ENCODE measurements at regions not wholly inside any gene's neighbourhood (a gene's known extent, or its start where the extent isn't known, plus 50 kb on each side); places are given as distances from the start of the nearest gene placed in this dataset.

DNA sequence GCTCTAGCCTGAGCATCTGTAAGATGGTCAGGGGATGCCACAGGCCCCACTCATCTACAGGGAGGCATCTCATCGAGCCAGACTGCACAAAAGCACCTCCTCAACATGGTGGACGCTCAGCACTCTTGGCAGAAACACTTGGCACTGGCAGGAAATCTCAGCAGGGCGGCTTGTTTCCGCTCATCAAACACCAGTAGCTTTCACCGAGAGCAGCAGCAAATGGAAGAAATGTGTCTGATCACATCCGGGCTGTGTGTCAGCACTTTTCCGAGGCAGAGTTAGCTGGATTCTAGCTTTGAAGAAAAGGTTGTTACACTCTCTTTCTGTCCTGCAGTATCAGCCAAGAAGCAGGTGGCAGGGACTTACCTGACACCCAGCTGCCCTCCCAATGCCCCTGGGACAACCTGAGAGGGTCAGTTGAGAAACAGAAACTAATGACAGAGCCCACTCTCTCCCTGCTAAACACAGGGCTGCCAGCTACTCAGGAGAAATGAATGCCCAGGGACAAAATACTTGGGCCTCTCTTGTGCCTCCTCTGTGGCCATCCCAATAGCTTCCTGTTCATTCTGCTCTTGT lies 68.9 kb upstream of the FZD7 start:
- Histone ChIP-seq H3K27me3 (ENCODE audit: insufficient read depth, low read length, poor library complexity) (no peaks in the 10 kb centered on the region), H3K79me2 (ENCODE audit: control insufficient read depth, insufficient read depth, low read length) (no peaks in the 10 kb centered on the region), H2BK120ac (ENCODE audit: low read depth, low read length) (no peak overlapping the region), H3K36me3 (ENCODE audit: control insufficient read depth, insufficient read depth, low read length) (no peaks in the 10 kb centered on the region), H4K5ac (ENCODE audit: low read length) (no peak overlapping the region), H3K4me2 (ENCODE audit: low read length) (no peak overlapping the region), H3K4ac (ENCODE audit: low read depth, low read length) (no peak overlapping the region), H3K9ac (ENCODE audit: low read length) (no peak overlapping the region), H3K4me1 (ENCODE audit: control insufficient read depth, low read depth, low read length) (peaks cover 4% of the 10 kb centered on the region), H3K23ac (ENCODE audit: low read length) (no peak overlapping the region), H2BK5ac (ENCODE audit: low read length) (no peak overlapping the region), H3K56ac (ENCODE audit: low read length) (no peak overlapping the region), H3K18ac (ENCODE audit: low read length) (no peak overlapping the region), H2AK5ac (ENCODE audit: low read length) (no peak overlapping the region), H3K27ac (ENCODE audit: low read depth, low read length) (no peak overlapping the region), H4K8ac (ENCODE audit: low read depth, low read length) (no peak overlapping the region), H3K4me3 (ENCODE audit: low read length) (no peak overlapping the region), H2BK15ac (replicated peaks; ENCODE audit: low read depth) (no peak overlapping the region), H3K79me1 (ENCODE audit: low read length) (no peaks in the 10 kb centered on the region)
- DNase-seq: no peak
- no CpG with 5 or more reads among the region's 7 CpGs for WGBS (ENCODE audit: extremely low coverage, insufficient coverage, low lambda C conversion rate)

- Histone ChIP-seq H3K79me1 (ENCODE audit: low read length) (no peaks in the 10 kb centered on the region), H3K4ac (ENCODE audit: low read depth, low read length) (no peak overlapping the region), H3K18ac (ENCODE audit: low read length) (no peak overlapping the region), H3K4me2 (ENCODE audit: low read length) (no peak overlapping the region), H2BK5ac (ENCODE audit: low read length) (no peak overlapping the region), H4K8ac (ENCODE audit: low read depth, low read length) (no peak overlapping the region), H2AK5ac (ENCODE audit: low read length) (no peak overlapping the region), H3K9ac (ENCODE audit: low read length) (no peak overlapping the region), H3K36me3 (ENCODE audit: control insufficient read depth, insufficient read depth, low read length) (no peaks in the 10 kb centered on the region), H3K23ac (ENCODE audit: low read length) (no peak overlapping the region), H3K27ac (ENCODE audit: low read depth, low read length) (no peak overlapping the region), H3K4me3 (ENCODE audit: low read length) (no peak overlapping the region), H3K79me2 (ENCODE audit: control insufficient read depth, insufficient read depth, low read length) (no peaks in the 10 kb centered on the region), H2BK15ac (replicated peaks; ENCODE audit: low read depth) (no peak overlapping the region), H4K5ac (ENCODE audit: low read length) (no peak overlapping the region), H3K56ac (ENCODE audit: low read length) (no peak overlapping the region), H3K27me3 (ENCODE audit: insufficient read depth, low read length, poor library complexity) (no peaks in the 10 kb centered on the region), H3K4me1 (ENCODE audit: control insufficient read depth, low read depth, low read length) (peaks cover 4% of the 10 kb centered on the region), H2BK120ac (ENCODE audit: low read depth, low read length) (no peak overlapping the region)
- DNase-seq: no peak
- WGBS (ENCODE audit: extremely low coverage, insufficient coverage, low lambda C conversion rate): no CpG with 5 or more reads among the region's 3 CpGs
These were observed 68.1 kb upstream of the FZD7 start for GRCh38 chr2:201965550-201965949.

DNA sequence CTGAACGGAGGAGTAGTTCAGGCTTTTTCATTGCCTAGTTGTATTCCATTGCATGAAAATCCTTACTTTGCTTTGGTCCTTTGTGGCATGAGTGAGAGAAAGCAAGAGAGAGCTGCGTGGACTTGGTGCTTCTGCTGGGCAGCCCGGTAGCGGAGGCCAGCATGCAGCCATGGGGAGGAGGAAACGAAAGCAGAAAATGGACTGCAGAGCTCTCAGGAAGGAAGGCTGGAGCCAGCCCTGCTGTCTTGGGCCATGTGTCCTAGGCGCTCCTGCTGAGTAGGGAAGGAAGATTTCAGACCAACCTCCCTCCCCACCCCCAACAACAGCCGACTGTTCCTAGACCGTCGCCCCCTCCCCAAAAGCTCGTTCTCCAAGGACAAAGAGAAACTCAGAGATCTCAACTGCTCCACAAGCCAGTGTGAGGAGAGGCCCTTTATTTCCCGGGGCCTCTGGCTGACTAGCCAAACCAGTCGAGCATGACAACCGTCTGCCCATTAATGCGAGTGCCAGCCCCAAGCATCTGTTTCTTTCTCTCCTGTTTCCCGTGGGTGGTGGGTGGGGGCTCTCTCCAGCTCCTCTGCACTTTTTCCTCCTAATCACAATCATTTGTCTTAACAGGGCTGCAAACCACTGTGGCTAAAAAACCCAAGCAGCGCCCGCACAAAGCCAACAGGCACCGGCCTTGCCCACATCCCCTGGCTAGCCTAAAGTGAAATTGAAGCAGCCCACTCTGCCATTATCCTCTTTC lies 66.8 kb upstream of the FZD7 start:
- Histone ChIP-seq H3K79me1 (ENCODE audit: low read length) (no peaks in the 10 kb centered on the region), H3K9ac (ENCODE audit: low read length) (no peak overlapping the region), H2AK5ac (ENCODE audit: low read length) (no peak overlapping the region), H2BK5ac (ENCODE audit: low read length) (no peak overlapping the region), H3K79me2 (ENCODE audit: control insufficient read depth, insufficient read depth, low read length) (no peaks in the 10 kb centered on the region), H3K18ac (ENCODE audit: low read length) (peak overlapping the region; percentile 44), H4K5ac (ENCODE audit: low read length) (peak overlapping the region; percentile 8), H2BK15ac (replicated peaks; ENCODE audit: low read depth) (no peak overlapping the region), H3K4me1 (ENCODE audit: control insufficient read depth, low read depth, low read length) (peaks cover 4% of the 10 kb centered on the region), H3K27me3 (ENCODE audit: insufficient read depth, low read length, poor library complexity) (no peaks in the 10 kb centered on the region), H3K4me3 (ENCODE audit: low read length) (no peak overlapping the region), H3K27ac (ENCODE audit: low read depth, low read length) (no peak overlapping the region), H2BK120ac (ENCODE audit: low read depth, low read length) (peak overlapping the region; percentile 28), H3K23ac (ENCODE audit: low read length) (peak overlapping the region; percentile 45), H3K4me2 (ENCODE audit: low read length) (no peak overlapping the region), H3K4ac (ENCODE audit: low read depth, low read length) (no peak overlapping the region), H3K56ac (ENCODE audit: low read length) (peak overlapping the region; percentile 66), H4K8ac (ENCODE audit: low read depth, low read length) (no peak overlapping the region), H3K36me3 (ENCODE audit: control insufficient read depth, insufficient read depth, low read length) (no peaks in the 10 kb centered on the region)
- WGBS (ENCODE audit: extremely low coverage, insufficient coverage, low lambda C conversion rate): no CpG with 5 or more reads among the region's 18 CpGs
- DNase-seq: no peak

GRCh38 chr2:201968050-201968449 lies 65.6 kb upstream of the FZD7 start:
- no peak overlapping the region for H2AK5ac ChIP-seq (ENCODE audit: low read length)
- no peak overlapping the region for H3K4ac ChIP-seq (ENCODE audit: low read depth, low read length)
- H3K27me3 ChIP-seq (ENCODE audit: insufficient read depth, low read length, poor library complexity): no peaks in the 10 kb centered on the region
- H3K4me3 ChIP-seq (ENCODE audit: low read length): no peak overlapping the region
- H2BK5ac ChIP-seq (ENCODE audit: low read length): no peak overlapping the region
- no peak for DNase-seq
- no peak overlapping the region for H3K18ac ChIP-seq (ENCODE audit: low read length)
- no peak overlapping the region for H3K27ac ChIP-seq (ENCODE audit: low read depth, low read length)
- no peak overlapping the region for H4K5ac ChIP-seq (ENCODE audit: low read length)
- H3K36me3 ChIP-seq (ENCODE audit: control insufficient read depth, insufficient read depth, low read length): no peaks in the 10 kb centered on the region
- no peak overlapping the region for H4K8ac ChIP-seq (ENCODE audit: low read depth, low read length)
- H3K56ac ChIP-seq (ENCODE audit: low read length): peak overlapping the region; percentile 50
- H3K79me1 ChIP-seq (ENCODE audit: low read length): no peaks in the 10 kb centered on the region
- no peak overlapping the region for H2BK120ac ChIP-seq (ENCODE audit: low read depth, low read length)
- peaks cover 10% of the 10 kb centered on the region for H3K4me1 ChIP-seq (ENCODE audit: control insufficient read depth, low read depth, low read length)
- no peak overlapping the region for H3K4me2 ChIP-seq (ENCODE audit: low read length)
- no CpG with 5 or more reads among the region's 6 CpGs for WGBS (ENCODE audit: extremely low coverage, insufficient coverage, low lambda C conversion rate)
- no peak overlapping the region for H3K23ac ChIP-seq (ENCODE audit: low read length)
- no peak overlapping the region for H3K9ac ChIP-seq (ENCODE audit: low read length)
- H2BK15ac ChIP-seq (replicated peaks; ENCODE audit: low read depth): no peak overlapping the region
- H3K79me2 ChIP-seq (ENCODE audit: control insufficient read depth, insufficient read depth, low read length): no peaks in the 10 kb centered on the region

DNA sequence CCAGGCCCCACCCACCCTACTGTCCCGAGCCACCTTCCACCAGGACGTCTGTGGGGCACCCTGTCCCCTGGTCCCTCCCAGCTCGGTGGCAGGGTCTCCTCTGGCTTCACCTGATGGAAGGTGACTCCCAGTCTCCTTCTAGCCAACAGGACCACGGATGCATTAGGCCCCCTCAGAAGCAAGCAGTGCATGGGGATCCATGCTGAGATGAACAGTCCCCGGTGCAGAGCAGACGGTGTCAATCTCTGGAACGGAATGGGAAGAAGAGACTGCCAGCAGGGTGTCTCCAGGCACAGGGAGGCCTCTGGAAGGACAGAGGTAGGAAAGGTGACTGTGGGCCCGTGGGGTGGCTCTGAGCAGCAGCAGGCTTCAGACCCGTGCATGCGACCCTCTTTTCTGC lies 65.2 kb upstream of the FZD7 start:
- H4K8ac ChIP-seq (ENCODE audit: low read depth, low read length): no peak overlapping the region
- H2BK120ac ChIP-seq (ENCODE audit: low read depth, low read length): no peak overlapping the region
- no peak for DNase-seq
- H3K27me3 ChIP-seq (ENCODE audit: insufficient read depth, low read length, poor library complexity): no peaks in the 10 kb centered on the region
- H3K4me3 ChIP-seq (ENCODE audit: low read length): no peak overlapping the region
- H3K4me2 ChIP-seq (ENCODE audit: low read length): no peak overlapping the region
- H3K4me1 ChIP-seq (ENCODE audit: control insufficient read depth, low read depth, low read length): peaks cover 13% of the 10 kb centered on the region
- H2BK5ac ChIP-seq (ENCODE audit: low read length): no peak overlapping the region
- no peak overlapping the region for H2AK5ac ChIP-seq (ENCODE audit: low read length)
- peak overlapping the region; percentile 11 for H3K56ac ChIP-seq (ENCODE audit: low read length)
- H3K18ac ChIP-seq (ENCODE audit: low read length): no peak overlapping the region
- H3K23ac ChIP-seq (ENCODE audit: low read length): no peak overlapping the region
- H3K9ac ChIP-seq (ENCODE audit: low read length): no peak overlapping the region
- H3K4ac ChIP-seq (ENCODE audit: low read depth, low read length): no peak overlapping the region
- WGBS (ENCODE audit: extremely low coverage, insufficient coverage, low lambda C conversion rate): no CpG with 5 or more reads among the region's 10 CpGs
- H3K79me2 ChIP-seq (ENCODE audit: control insufficient read depth, insufficient read depth, low read length): no peaks in the 10 kb centered on the region
- no peak overlapping the region for H4K5ac ChIP-seq (ENCODE audit: low read length)
- no peaks in the 10 kb centered on the region for H3K79me1 ChIP-seq (ENCODE audit: low read length)
- H3K27ac ChIP-seq (ENCODE audit: low read depth, low read length): no peak overlapping the region
- H2BK15ac ChIP-seq (replicated peaks; ENCODE audit: low read depth): no peak overlapping the region
- no peaks in the 10 kb centered on the region for H3K36me3 ChIP-seq (ENCODE audit: control insufficient read depth, insufficient read depth, low read length)
